ENCODE measurements at regions not wholly inside any gene's neighbourhood (a gene's known extent, or its start where the extent isn't known, plus 50 kb on each side); places are given as distances from the start of the nearest gene placed in this dataset.

GRCh38 chr13:65300220-65300619 is 1929.9 kb downstream of the PCDH9 start:
- Histone ChIP-seq H3K9ac (ENCODE audit: low read depth, low read length, poor library complexity, severe bottlenecking) (no peak overlapping the region), H3F3A (ENCODE audit: low read depth) (no peaks in the 10 kb centered on the region), H3K9me2 (replicated peaks; ENCODE audit: low read depth, low read length) (no peaks in the 10 kb centered on the region), H3K9me3 (ENCODE audit: insufficient read depth, low read depth, low read length) (no peaks in the 10 kb centered on the region), H3K4me2 (ENCODE audit: low read depth, low read length, poor library complexity, severe bottlenecking) (no peak overlapping the region), H3K4me3 (ENCODE audit: low read length, poor library complexity, severe bottlenecking) (no peak overlapping the region), H3K27me3 (ENCODE audit: insufficient read depth, low read length, poor library complexity, severe bottlenecking) (no peaks in the 10 kb centered on the region), H4K20me1 (ENCODE audit: insufficient read depth, low read length, poor library complexity, severe bottlenecking) (no peaks in the 10 kb centered on the region), H3K4me1 (ENCODE audit: insufficient read depth, low read length, poor library complexity, severe bottlenecking) (no peaks in the 10 kb centered on the region), H2AFZ (ENCODE audit: low read length) (no peak overlapping the region), H3K79me2 (ENCODE audit: insufficient read depth, low read length) (no peaks in the 10 kb centered on the region), H3K36me3 (ENCODE audit: insufficient read depth, low read length) (no peaks in the 10 kb centered on the region)
- TF ChIP-seq CTCF (conservative IDR thresholded peaks at IDR 0.05; ENCODE audit: low read length), result no peak
- no peak for TF ChIP-seq EZH2phosphoT487 (IDR thresholded peaks at IDR 0.05; ENCODE audit: borderline replicate concordance)

- H3K9ac ChIP-seq (ENCODE audit: low read depth, low read length, poor library complexity, severe bottlenecking), result no peak overlapping the region
- H4K20me1 ChIP-seq (ENCODE audit: insufficient read depth, low read length, poor library complexity, severe bottlenecking), result no peaks in the 10 kb centered on the region
- H3K4me3 ChIP-seq (ENCODE audit: low read length, poor library complexity, severe bottlenecking), result no peak overlapping the region
- no peak overlapping the region for H3K4me2 ChIP-seq (ENCODE audit: low read depth, low read length, poor library complexity, severe bottlenecking)
- no peak for TF ChIP-seq EZH2phosphoT487 (IDR thresholded peaks at IDR 0.05; ENCODE audit: borderline replicate concordance)
- no peak for TF ChIP-seq CTCF (conservative IDR thresholded peaks at IDR 0.05; ENCODE audit: low read length)
- no peaks in the 10 kb centered on the region for H3K36me3 ChIP-seq (ENCODE audit: insufficient read depth, low read length)
- no peaks in the 10 kb centered on the region for H3K27me3 ChIP-seq (ENCODE audit: insufficient read depth, low read length, poor library complexity, severe bottlenecking)
- no peaks in the 10 kb centered on the region for H3K9me2 ChIP-seq (replicated peaks; ENCODE audit: low read depth, low read length)
- no peaks in the 10 kb centered on the region for H3K4me1 ChIP-seq (ENCODE audit: insufficient read depth, low read length, poor library complexity, severe bottlenecking)
- H3K9me3 ChIP-seq (ENCODE audit: insufficient read depth, low read depth, low read length), result no peaks in the 10 kb centered on the region
- H2AFZ ChIP-seq (ENCODE audit: low read length), result no peak overlapping the region
- no peaks in the 10 kb centered on the region for H3K79me2 ChIP-seq (ENCODE audit: insufficient read depth, low read length)
- no peaks in the 10 kb centered on the region for H3F3A ChIP-seq (ENCODE audit: low read depth)
Observed at GRCh38 chr13:65293530-65294198, 1936.5 kb downstream of the PCDH9 start.

GRCh38 chr13:65292488-65292901 is 1937.6 kb downstream of the PCDH9 start:
- Histone ChIP-seq H2AFZ (ENCODE audit: low read length) (no peak overlapping the region), H3K79me2 (ENCODE audit: insufficient read depth, low read length) (no peaks in the 10 kb centered on the region), H3K9ac (ENCODE audit: low read depth, low read length, poor library complexity, severe bottlenecking) (no peak overlapping the region), H3K4me1 (ENCODE audit: insufficient read depth, low read length, poor library complexity, severe bottlenecking) (no peaks in the 10 kb centered on the region), H3K4me3 (ENCODE audit: low read length, poor library complexity, severe bottlenecking) (no peak overlapping the region), H3F3A (ENCODE audit: low read depth) (no peaks in the 10 kb centered on the region), H4K20me1 (ENCODE audit: insufficient read depth, low read length, poor library complexity, severe bottlenecking) (no peaks in the 10 kb centered on the region), H3K9me2 (replicated peaks; ENCODE audit: low read depth, low read length) (no peaks in the 10 kb centered on the region), H3K9me3 (ENCODE audit: insufficient read depth, low read depth, low read length) (no peaks in the 10 kb centered on the region), H3K4me2 (ENCODE audit: low read depth, low read length, poor library complexity, severe bottlenecking) (no peak overlapping the region), H3K36me3 (ENCODE audit: insufficient read depth, low read length) (no peaks in the 10 kb centered on the region), H3K27me3 (ENCODE audit: insufficient read depth, low read length, poor library complexity, severe bottlenecking) (no peaks in the 10 kb centered on the region)
- TF ChIP-seq EZH2phosphoT487 (IDR thresholded peaks at IDR 0.05; ENCODE audit: borderline replicate concordance) (no peak), CTCF (conservative IDR thresholded peaks at IDR 0.05; ENCODE audit: low read length) (no peak)

Measured in Loucy (cell line).